ENCODE measurements at regions not wholly inside any gene's neighbourhood (a gene's known extent, or its start where the extent isn't known, plus 50 kb on each side); places are given as distances from the start of the nearest gene placed in this dataset.

GRCh38 chr3:20776692-20777091 lies 590.7 kb upstream of the SGO1 start (continued):
- TF ChIP-seq FOXP4 (CRISPR knock-in tag; IDR thresholded peaks at IDR 0.05), result no peak
- no peak for TF ChIP-seq ZBTB21 (CRISPR knock-in tag; IDR thresholded peaks at IDR 0.05; ENCODE audit: borderline replicate concordance)

DNA sequence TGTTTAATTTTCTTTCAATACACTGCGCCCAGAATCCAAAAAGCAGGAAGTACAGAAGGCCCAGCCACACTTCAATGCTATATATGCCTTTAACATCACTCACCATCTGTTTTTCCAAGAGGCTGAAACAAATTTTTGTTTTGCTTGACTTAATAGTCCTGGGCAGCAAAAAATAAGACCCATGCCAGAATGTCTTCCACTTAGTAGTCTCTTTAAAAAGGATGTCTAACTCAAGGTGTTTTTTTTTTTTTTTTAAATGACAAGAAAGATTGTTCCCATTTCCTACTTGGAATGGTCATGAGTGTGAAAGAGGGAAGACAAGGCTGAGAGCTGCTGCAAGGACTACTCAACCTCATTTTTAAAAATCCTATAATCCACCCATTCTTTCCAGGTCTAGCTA lies 590.3 kb upstream of the SGO1 start:
- peaks cover 7% of the 10 kb centered on the region for H3K9me3 Mint-ChIP-seq
- TF ChIP-seq JUN (CRISPR knock-in tag; IDR thresholded peaks at IDR 0.05) (no peak), FOXK1 (CRISPR knock-in tag; IDR thresholded peaks at IDR 0.05) (no peak), CREB1 (CRISPR knock-in tag; IDR thresholded peaks at IDR 0.05) (no peak), E2F4 (CRISPR knock-in tag; IDR thresholded peaks at IDR 0.05; ENCODE audit: borderline replicate concordance, low read depth) (no peak), TEAD1 (CRISPR knock-in tag; IDR thresholded peaks at IDR 0.05) (no peak), CDX4 (CRISPR knock-in tag; IDR thresholded peaks at IDR 0.05; ENCODE audit: borderline replicate concordance) (no peak), PRDM15 (CRISPR knock-in tag; IDR thresholded peaks at IDR 0.05) (no peak), ETV6 (CRISPR knock-in tag; IDR thresholded peaks at IDR 0.05) (no peak), USF1 (CRISPR knock-in tag; IDR thresholded peaks at IDR 0.05) (no peak), PRRX2 (CRISPR knock-in tag; IDR thresholded peaks at IDR 0.05) (no peak), ZNF121 (CRISPR knock-in tag; IDR thresholded peaks at IDR 0.05) (no peak), MXD4 (CRISPR knock-in tag; IDR thresholded peaks at IDR 0.05; ENCODE audit: borderline replicate concordance) (no peak), OVOL2 (CRISPR knock-in tag; IDR thresholded peaks at IDR 0.05; ENCODE audit: borderline replicate concordance) (no peak), ESRRA (CRISPR knock-in tag; IDR thresholded peaks at IDR 0.05; ENCODE audit: borderline replicate concordance) (no peak), ATF1 (CRISPR knock-in tag; IDR thresholded peaks at IDR 0.05) (no peak)
- TF ChIP-seq, protein P1, sequence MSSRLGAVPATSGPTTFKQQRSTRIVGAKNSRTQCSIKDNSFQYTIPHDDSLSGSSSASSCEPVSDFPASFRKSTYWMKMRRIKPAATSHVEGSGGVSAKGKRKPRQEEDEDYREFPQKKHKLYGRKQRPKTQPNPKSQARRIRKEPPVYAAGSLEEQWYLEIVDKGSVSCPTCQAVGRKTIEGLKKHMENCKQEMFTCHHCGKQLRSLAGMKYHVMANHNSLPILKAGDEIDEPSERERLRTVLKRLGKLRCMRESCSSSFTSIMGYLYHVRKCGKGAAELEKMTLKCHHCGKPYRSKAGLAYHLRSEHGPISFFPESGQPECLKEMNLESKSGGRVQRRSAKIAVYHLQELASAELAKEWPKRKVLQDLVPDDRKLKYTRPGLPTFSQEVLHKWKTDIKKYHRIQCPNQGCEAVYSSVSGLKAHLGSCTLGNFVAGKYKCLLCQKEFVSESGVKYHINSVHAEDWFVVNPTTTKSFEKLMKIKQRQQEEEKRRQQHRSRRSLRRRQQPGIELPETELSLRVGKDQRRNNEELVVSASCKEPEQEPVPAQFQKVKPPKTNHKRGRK (CRISPR knock-in tag; IDR thresholded peaks at IDR 0.05; ENCODE audit: borderline replicate concordance), result no peak
- TF ChIP-seq, protein P2, sequence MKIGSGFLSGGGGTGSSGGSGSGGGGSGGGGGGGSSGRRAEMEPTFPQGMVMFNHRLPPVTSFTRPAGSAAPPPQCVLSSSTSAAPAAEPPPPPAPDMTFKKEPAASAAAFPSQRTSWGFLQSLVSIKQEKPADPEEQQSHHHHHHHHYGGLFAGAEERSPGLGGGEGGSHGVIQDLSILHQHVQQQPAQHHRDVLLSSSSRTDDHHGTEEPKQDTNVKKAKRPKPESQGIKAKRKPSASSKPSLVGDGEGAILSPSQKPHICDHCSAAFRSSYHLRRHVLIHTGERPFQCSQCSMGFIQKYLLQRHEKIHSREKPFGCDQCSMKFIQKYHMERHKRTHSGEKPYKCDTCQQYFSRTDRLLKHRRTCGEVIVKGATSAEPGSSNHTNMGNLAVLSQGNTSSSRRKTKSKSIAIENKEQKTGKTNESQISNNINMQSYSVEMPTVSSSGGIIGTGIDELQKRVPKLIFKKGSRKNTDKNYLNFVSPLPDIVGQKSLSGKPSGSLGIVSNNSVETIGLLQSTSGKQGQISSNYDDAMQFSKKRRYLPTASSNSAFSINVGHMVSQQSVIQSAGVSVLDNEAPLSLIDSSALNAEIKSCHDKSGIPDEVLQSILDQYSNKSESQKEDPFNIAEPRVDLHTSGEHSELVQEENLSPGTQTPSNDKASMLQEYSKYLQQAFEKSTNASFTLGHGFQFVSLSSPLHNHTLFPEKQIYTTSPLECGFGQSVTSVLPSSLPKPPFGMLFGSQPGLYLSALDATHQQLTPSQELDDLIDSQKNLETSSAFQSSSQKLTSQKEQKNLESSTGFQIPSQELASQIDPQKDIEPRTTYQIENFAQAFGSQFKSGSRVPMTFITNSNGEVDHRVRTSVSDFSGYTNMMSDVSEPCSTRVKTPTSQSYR (CRISPR knock-in tag; IDR thresholded peaks at IDR 0.05), result no peak
- TF ChIP-seq, protein P3, sequence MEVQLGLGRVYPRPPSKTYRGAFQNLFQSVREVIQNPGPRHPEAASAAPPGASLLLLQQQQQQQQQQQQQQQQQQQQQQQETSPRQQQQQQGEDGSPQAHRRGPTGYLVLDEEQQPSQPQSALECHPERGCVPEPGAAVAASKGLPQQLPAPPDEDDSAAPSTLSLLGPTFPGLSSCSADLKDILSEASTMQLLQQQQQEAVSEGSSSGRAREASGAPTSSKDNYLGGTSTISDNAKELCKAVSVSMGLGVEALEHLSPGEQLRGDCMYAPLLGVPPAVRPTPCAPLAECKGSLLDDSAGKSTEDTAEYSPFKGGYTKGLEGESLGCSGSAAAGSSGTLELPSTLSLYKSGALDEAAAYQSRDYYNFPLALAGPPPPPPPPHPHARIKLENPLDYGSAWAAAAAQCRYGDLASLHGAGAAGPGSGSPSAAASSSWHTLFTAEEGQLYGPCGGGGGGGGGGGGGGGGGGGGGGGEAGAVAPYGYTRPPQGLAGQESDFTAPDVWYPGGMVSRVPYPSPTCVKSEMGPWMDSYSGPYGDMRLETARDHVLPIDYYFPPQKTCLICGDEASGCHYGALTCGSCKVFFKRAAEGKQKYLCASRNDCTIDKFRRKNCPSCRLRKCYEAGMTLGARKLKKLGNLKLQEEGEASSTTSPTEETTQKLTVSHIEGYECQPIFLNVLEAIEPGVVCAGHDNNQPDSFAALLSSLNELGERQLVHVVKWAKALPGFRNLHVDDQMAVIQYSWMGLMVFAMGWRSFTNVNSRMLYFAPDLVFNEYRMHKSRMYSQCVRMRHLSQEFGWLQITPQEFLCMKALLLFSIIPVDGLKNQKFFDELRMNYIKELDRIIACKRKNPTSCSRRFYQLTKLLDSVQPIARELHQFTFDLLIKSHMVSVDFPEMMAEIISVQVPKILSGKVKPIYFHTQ (CRISPR knock-in tag; IDR thresholded peaks at IDR 0.05), result no peak
- POLR2A ChIA-PET, result no interaction called here
- CTCF ChIA-PET, result no interaction called here
- H3K36me3 Mint-ChIP-seq, result no peaks in the 10 kb centered on the region
- no peaks in the 10 kb centered on the region for H3K27me3 Mint-ChIP-seq (ENCODE audit: low read depth)
- H3K4me3 Mint-ChIP-seq, result no peak overlapping the region
- ATAC-seq, result no peak
- no peaks in the 10 kb centered on the region for H3K4me1 Mint-ChIP-seq
- DNase-seq (ENCODE audit: low spot score), result no peak
- H3K27ac Mint-ChIP-seq, result no peak overlapping the region
